GM12875 (cell line): ENCODE measurements at regions not wholly inside any gene's neighbourhood (a gene's known extent, or its start where the extent isn't known, plus 50 kb on each side); places are given as distances from the start of the nearest gene placed in this dataset.

ENCODE experiments used
- H3K4me3 ChIP-seq: one replicate; pipeline ENCODE4 v1.5.1; 2011; ENCODE audit warnings: low read depth, low read length, control low read depth
- CTCF ChIP-seq: IDR thresholded peaks from 2 replicates; pipeline ENCODE4 v1.5.1; 2011; ENCODE audit warnings: low read depth, mild to moderate bottlenecking, control low read depth, inconsistent platforms, low read length, moderate library complexity, borderline replicate concordance; ENCODE audit not compliant: insufficient read depth

GRCh38 chr11:92432515-92432914 lies 207.9 kb downstream of the FAT3 start:
- no peak for TF ChIP-seq CTCF
- H3K4me3 ChIP-seq: no peak overlapping the region

- no peak overlapping the region for H3K4me3 ChIP-seq
- no peak for TF ChIP-seq CTCF
These were observed 211.7 kb downstream of the FAT3 start for GRCh38 chr11:92436034-92436920.

- no peak for TF ChIP-seq CTCF
- H3K4me3 ChIP-seq: no peak overlapping the region
These were observed 214.5 kb downstream of the FAT3 start for GRCh38 chr11:92439133-92439532.

GRCh38 chr11:92440701-92441442 lies 216.3 kb downstream of the FAT3 start:
- TF ChIP-seq CTCF: no peak
- no peak overlapping the region for H3K4me3 ChIP-seq

GRCh38 chr11:92441443-92441726 lies 216.8 kb downstream of the FAT3 start:
- H3K4me3 ChIP-seq: no peak overlapping the region
- TF ChIP-seq CTCF: no peak

- no peak for TF ChIP-seq CTCF
- no peak overlapping the region for H3K4me3 ChIP-seq
These were observed 218.6 kb downstream of the FAT3 start for GRCh38 chr11:92443199-92443598.

GRCh38 chr11:92447586-92447985 lies 223.0 kb downstream of the FAT3 start:
- H3K4me3 ChIP-seq: no peak overlapping the region

More at GRCh38 chr11:92447586-92447985, 223.0 kb downstream of the FAT3 start:
- TF ChIP-seq CTCF: no peak
